Stimulated activated CD4-positive, alpha-beta T cell treated with anti-CD3 and anti-CD28 coated beads, Interleukin-12 subunit alpha, Interleukin-12 subunit beta, amount 100 ng/mL, for 24 hours (primary cell): ENCODE measurements at regions not wholly inside any gene's neighbourhood (a gene's known extent, or its start where the extent isn't known, plus 50 kb on each side); places are given as distances from the start of the nearest gene placed in this dataset.

Experiments used
- DNase-seq, 2 experiments: peaks; one replicate each; pipeline ENCODE4 v3.0.0-alpha.2; 2020; ENCODE audit warnings: low read depth in 2 of 2

DNA sequence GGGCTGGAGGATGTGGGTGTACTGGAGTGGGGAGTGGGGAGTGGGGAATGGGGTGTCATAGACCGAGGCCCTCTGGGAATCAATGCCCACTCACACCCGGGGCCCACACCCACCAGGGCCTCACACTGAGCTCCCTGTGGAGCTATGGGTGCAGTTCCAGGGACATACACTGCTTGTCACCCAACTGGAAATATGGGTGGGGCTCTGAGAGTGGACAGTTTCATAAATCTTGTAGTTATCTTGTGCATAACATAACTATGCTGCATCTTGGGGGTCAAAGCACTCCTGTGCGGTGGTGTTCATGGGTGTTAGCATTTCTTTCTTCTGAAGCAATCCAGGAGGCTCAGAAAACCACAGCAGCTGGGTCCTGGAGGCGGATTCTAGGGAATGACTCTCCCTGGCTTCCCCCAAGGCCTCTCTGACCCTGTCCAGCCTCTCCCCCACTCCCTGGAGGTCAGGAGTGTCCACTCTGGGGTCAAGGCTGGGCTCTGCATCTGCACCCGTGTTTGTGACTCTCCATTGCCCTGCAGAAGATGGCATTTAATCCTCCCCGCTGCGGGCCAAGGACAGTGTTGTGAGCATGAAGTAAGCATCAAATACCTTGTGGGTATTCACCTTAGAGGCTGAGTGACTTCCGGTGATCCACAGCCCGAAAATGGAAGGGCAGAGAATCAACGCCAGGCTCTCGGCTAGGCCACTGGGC, 172.5 kb downstream of the CTTN start:
- DNase-seq, result no peak

DNA sequence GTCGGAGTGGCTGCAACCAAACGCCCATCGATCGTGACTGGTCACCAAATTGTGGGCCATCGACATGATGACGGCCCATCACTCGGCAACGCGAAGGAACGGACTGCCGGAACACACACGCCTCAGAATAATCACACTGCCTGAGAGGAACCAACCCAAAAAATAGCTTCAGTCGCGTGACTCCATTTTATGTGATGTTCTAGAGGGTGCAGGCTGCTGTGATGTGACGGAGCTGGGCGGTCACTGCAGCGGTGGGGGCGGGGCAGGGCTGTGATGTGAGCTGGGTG, 174.6 kb downstream of the CTTN start:
- no peak for DNase-seq

DNA sequence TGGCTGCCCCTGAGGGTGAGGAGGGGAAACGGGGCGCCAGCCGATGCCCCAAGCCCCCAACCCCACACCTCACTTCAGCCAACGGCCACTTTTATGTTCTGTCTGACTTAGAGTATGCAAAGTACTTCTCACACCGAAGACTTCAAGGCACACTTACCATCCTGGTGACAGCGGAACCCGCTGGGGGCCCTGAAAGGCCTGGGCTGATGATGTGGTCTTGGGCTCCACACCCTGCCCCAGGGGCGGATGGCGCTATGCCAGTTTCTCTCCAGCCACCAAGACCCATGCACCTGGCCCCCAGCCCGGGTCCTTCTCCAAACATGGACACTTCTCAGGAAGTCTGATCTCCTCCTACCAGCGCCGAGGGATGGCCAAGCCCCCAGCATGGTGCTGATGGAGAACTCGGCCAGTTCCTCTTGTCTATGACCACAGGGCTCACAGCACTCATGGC, 175.4 kb downstream of the CTTN start:
- no peak for DNase-seq

DNA sequence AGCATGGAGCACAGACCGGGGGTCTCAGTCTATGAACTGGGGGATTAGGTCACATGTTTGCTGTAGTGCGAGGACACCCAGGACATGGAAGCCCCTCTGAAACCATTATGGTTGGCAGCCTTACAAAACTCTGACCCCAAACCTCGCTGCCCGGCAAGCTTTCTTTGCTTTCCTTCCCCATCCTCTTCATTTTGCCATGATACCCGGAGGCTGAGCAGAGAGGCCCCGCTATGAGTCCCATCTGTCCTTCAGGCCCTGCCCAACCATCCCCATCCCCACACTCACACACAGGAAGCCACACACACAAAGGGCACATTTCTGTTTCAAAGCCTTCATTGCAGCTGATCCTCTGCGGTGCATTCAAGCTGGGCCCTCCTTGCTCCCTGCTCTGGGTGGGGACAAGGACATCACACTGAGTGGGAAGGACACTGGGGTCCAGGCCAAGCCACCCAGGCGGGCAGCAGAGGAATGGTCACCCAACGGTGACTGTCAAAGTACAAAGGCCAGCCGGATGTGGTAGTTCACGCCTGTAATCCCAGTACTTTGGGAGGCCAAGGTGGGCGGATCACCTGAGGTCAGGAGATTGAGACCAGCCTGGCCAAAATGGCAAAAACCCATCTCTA, 176.5 kb downstream of the CTTN start:
- no peak for DNase-seq

DNA sequence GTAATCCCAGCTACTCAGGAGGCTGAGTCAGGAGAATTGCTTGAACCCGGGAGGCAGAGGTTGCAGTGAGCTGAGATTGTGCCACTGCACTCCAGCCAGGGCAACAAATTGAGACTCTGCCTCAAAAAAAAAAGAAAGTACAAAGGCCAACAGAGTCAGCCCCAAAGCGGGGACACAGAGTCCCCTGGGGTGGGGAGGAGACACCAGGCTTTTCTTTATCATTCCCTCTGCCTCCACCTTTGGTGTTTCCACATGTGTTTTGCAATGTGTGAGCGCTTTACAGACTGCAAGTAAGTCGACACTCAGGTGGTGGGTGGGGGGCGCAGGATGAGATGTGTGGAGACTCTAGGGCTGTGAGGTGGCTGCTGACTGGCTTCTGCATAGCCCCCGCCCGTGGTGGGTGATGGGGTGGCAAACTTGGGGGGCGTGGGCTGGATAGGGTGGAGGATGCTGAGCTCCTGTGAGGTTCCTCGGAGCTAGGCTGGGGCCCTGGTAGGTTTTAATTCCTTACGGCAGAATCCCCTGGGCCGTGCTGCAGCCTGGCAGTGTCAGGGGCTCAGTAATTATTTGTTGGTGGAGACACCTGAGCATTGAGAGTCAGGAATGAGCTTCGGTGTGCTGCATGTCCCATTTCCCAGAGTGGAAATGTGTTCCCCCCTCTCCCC, 177.2 kb downstream of the CTTN start:
- DNase-seq, result no peak

DNA sequence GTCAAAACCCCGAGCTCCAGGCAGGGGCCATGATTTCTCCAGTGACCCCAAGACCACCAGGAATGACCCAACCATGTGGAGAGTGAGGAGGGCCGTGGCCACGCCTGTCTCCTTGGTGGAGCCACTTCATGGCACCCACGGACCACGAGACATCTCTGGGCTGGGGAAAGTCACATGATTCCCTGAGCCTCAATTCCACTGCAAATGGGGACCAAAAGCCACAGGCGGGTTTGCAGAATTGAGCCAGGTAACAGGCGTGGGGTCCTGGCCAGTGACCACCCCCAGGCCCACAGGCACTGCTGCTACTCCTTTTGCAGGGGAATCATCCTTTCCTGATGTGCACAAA, 178.9 kb downstream of the CTTN start:
- DNase-seq, result no peak

DNA sequence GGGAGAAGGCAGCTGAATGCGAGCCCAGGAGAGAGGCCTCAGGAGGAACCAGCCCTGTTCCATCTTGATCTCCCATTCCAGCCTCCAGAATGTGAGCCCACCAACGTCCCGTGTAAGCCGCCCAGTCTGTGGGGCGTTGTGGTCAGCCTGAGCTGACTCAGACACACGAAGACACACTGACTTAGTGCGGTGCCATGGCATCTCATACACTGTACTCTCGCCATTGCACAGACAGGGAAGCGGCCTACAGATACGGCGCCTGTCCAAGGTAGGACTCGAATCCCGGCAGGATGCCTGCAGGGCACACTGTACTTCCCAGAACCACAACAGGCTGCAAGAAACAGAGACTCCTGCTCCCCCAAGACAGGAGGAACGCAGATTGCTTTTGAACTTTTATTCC, 179.6 kb downstream of the CTTN start:
- DNase-seq, result no peak

DNA sequence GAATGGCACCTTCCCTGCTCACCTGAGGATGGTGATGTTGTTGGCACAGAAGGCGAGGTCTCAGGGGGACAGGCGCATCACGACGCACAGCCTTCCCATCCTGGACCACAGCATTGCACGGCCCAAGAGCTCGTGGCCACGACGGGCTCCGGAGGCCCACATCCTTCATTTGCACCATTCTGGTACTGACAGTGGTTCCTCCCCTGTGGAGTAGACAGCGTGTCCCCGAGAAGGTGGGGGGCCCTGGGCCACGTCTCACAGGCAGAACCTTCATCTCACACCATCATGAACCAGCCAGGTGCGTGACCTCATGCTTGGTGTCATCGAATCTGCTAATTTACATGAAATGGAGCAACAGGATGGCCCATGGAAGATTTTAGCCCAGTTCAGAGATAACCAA, 180.0 kb downstream of the CTTN start:
- DNase-seq, result no peak

DNA sequence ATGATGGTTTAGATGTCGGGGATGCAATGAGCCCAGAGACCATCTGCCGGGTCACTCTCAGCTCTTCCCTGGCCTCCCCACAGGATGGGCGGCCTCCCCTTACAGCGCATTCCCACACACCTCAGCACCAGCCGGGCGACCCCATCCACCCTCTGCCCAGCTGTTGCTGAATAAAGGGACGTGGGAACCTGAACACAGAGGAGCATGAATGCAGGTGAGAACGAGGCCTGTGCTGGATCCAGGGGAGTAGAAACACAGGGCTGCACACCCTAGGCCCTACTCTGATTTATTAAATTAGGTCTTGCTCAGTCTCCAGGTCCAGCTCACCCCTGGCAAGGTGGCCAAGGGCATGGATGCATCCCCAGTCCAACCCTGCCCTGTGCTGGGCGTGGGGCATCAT, 180.5 kb downstream of the CTTN start:
- DNase-seq, result no peak

DNA sequence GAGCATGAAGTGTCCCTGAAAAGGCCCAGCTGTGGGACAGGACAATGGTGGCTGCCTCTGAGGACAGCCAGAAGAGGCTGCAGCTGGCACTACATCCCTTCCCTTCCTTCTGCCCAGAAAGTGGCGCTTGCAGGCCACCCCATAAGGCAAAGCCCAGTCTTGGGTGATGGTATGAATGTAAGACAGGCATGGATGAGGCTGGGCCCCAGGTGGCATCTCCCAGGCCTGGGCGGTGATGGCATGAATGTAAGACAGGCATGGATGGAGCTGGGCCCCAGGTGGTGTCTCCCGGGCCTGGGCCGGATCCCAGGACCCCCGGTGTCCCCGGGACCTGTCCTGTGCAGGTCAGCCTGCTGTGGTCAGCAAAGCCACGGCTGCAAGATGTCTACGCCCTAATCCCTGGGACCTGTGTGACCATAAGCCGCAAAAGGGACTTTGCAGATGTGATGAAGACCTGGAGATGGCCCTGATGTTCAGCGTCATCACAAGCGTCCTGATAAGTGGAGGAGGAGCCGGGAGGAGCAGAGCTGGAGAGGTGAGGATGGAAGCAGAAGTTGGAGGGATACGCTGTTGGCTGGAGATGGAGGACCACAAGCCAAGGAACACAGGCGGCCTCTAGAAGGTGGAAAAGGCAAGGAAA, 181.1 kb downstream of the CTTN start:
- DNase-seq, result no peak

DNA sequence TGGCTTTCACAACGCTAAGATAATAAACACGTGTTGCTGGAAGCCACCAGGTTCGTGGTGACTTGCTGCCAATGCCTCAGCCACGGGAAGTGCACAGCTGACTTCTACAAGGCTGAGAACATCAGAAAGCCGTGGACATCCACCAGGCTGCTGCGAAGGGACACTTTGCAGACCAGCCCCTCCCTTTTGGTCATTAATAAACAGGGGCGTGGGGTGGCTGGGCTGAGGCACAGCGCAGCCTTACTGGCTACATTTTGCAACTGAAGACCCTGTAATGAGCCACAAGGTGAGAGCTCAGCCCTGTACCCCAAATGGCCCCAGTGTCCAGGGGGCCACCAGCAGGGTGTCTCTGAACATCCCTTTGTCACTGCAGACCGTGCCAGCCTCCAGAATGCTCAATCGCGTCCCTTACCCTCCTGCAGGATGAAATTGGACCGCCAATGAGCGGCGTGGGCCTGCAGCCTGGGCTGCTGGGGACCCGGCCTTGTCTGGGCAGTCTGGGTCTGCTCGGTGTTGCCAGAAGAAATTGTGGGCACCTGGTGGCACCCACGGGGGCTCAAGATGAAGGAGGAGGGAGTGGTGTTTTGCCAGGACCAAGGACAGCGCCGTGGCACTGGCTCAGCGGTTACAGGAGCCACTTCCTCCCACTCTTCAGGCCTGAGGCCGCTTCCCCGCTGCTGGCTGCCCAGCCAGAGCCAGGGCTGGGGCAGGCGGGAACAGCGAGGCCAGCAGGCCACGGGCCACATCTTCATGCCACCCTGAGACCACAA, 181.9 kb downstream of the CTTN start:
- DNase-seq, result no peak

DNA sequence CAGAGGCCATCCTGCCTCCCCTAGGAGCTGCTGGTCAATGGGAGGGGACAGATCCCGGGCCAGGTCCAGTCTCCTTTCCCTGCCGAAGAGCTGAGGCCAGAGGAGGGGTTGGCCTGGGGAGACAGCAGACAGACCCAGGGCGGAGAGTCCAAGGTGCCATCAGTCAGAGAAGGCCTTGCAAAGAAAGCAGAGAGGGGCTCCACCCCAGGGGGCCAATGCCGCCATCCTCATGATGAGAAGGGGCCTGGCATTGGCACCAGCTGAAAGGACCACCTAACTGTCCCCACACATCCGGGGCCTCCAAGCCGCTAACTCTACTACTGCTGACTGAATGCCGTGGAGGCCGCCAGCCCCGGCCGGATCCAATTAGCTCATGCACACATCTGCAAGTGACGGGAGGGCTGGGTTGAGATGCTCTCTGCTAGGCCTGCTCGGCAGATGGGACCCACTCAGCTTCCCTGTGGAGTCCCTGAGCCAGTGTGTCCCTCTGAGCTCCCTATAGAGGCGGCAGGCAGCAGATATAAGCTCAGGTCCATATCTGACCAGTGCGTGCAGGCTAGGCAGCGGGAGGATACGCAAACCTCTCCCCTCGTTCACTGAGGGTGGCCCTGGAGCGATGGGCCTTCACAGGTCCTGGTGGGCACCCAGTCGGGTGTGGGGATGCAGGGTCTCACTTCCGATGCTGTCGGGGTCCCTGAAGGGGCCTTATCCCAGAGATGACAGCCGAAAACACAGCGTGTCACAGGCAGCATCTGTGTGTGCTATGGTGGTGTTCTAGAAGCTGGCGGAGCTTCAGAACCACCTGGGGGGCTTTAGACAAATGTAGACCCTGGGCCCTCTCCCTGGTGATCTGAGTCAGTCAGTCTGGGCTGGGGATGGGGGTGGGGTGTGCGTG, 183.9 kb downstream of the CTTN start:
- DNase-seq, result no peak

DNA sequence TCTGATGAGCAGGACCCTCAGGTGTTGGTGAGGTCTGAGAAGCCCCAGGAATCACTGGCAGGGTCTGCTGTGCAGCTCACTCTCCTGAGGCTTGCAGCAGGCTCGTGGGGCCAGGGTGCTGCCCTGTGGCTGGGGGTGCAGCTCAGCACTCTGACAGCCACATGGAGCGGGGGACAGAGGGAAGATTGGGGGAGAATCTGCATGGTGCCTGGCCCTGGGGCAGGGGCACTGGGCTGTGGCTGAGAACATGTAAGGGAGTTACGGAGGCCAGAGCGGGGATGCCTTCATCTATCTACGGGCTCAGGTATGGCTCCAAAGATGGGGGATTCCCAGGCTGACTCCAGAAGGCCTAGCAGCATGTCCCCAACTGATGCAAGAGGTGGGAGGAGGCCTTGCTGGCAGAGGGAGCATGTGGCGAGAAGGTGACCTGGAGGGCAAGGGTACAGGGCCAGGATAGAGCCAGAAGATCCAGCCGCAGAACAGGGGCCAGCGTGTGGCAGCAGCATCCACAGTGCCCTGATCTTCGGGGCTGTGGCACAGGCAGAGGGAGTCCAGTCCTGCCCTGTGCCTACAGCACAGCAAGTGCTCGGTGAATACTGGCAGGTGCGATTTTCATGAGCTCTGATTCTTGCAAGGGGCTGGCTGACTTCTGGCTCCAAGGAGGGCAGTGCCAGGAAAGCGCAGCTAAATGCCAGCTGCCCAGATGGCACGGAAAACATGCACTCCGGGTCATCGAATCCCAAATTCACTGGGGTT, 184.7 kb downstream of the CTTN start:
- DNase-seq, result no peak

DNA sequence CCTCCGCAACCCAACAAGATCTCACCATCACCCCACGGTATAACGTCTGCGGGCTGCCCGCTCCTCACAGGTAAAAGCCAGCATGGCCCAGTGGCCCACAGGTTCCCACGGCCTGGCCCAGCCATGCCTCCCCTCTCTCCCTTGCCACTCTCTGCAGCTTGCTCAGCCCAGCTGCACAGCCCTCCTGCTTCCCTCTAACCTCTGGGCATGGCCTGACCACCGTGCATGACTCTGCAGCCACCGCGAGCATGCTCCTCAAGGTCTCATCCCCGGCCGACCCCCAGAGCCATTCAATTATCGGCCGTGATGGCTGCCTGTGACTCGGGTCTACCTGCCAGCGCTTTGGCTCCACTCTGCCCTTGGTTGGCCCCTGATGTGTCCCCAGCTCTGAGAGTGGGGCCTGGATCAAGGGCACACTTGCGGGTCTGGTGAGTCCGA, 185.5 kb downstream of the CTTN start:
- DNase-seq, result no peak

DNA sequence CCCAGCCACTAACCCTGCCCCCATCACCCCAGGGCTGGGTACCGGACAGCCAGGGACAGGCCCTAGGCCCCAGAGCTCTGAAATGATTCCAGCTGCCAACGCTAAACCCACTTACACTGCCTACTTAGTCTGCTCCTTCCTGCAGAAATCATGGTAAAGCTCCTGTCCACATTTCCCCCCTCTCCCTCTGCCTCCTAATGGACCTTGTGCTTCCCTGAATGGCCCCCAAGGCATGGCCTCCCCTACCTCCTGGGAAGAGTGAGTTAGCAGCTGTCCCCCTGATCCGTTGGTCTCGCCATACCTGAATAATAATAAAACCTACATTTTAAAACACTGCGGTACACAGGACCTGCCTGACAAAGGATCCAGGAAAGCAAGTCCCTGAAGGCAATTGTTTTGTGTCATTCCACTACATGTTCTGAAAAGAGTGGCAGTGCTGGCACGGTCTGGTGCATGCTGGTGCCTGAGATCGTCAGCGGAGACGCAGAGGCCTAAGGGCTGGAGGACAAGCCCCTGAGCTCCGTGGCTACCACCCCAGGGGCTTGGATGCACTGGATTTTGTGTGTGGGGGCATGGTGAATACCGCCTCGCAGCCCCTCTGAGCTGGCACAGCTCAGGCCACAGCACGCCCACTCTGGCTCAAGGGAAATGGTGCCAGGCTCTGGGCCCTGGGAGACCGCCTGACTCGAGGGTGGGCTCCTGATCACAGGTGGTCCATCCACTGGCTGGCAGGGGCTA, 186.3 kb downstream of the CTTN start:
- DNase-seq, result no peak

DNA sequence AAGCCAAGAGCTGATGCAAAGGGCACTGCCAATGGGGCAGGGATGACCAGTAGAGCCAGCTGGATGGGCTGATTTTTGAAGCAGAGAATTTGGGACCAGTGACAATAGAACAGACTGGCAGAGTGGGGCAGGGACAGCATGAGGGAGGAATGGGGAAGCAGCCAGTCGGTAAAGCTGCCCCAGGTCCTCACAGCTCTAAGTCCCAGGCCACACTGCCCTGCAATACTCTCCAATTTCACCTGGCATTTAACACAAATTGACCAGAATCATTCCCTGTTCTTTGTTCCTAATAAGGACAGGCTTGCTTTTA, 186.9 kb downstream of the CTTN start:
- no peak for DNase-seq

DNA sequence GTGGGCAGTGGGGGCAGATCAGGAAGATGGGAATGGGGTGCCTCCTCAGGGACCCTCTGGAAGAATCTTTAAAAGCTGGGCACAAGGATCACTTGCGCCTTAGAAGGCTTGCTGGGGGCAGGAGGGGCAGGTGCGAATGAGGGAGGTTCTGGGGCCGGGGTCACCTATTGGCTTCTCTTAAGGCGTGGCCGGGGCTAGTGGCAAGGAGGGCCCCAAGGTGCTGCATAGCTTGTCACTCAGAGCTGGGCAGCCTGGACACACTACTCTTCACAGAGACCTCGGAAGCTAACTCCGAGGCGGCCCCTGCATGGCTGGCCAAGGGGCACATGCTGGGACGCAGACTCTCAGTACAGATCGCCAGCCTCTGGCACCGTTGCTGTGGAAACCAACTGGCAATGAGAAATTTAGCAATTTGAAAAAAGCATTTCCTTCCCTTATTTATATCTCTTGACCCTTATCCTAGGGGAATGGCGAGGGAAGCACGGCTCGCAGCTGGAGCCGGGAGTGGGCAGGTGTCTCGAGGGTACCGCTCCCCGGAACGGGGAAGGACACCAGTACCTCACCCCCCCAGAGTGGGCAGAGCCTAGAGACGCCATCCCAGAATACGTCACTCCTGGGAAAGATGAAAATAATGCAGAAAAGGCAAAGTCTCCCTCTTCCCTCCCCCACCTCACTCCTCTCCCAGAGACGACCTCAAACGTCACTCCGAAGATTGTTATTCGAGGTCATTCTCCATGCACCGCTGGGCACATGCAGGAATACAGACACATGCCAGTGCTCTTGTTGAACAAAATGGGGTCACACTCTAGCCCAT, 188.1 kb downstream of the CTTN start:
- DNase-seq, result no peak

DNA sequence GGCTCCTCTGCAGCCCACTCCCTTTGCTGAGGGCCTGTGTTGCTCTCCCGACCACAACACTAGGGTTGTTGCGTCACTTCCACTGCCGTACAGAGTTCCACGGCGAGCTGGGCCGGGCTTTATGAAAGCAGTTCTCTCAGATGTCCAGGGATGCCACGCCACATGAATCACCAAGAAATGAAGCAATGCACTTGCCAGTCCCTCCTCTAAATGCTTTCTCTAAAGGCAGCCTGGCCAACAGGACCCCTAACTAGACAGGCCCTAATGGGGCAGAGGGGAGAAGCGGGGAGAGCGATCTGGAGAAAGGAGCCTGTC, 188.7 kb downstream of the CTTN start:
- DNase-seq, result no peak

DNA sequence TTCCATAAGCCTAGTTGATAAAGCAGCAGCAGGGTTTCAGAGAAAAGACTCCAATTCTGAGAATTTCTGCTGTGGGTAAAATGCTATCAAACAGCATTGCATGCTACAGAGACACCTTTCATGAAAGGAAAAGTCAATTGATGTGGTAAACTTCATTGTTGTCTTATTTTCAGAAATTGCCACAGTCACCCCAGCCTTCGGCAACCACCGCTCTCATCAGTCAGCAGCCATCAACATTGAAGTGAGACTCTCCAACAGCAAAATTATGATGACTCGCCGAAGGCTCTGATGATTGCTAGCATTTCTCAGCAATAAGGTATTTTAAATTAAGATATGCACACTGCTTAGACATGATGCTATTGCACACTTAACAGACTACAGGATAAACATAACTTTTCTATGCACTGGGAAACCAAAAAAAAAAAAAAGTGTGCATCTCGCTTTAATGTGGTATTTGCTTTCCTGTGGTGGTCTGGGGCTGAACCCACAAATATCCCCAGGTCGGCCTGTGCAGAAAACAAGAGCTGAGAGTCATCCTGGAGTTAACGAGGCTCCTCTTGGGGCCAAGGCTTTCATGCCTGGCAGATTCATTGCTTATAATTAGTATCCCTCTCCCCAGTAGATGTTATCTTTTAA, 192.1 kb downstream of the CTTN start:
- DNase-seq, result no peak
